HG02610 (cell line): ENCODE measurements at regions not wholly inside any gene's neighbourhood (a gene's known extent, or its start where the extent isn't known, plus 50 kb on each side); places are given as distances from the start of the nearest gene placed in this dataset.
"Not testable (repeated sequence)": the region's sequence is repeated elsewhere in the genome, so short reads cannot be mapped to it uniquely, and the experiment has no call there.

ENCODE experiments used
- ATAC-seq: cut with Tn5 transposase; IDR thresholded peaks from one replicate; pipeline ENCODE4 v1.9.1; 2021; ENCODE audit warnings: mild to moderate bottlenecking, moderate library complexity; ENCODE audit not compliant: unreplicated experiment

- no peak for ATAC-seq
These were observed 447.9 kb upstream of the TMEM132C start for GRCh38 chr12:127819056-127819455.

GRCh38 chr12:127820271-127820670 is 446.7 kb upstream of the TMEM132C start:
- no peak for ATAC-seq

GRCh38 chr12:127820846-127821245 is 446.1 kb upstream of the TMEM132C start:
- no peak for ATAC-seq

GRCh38 chr12:127822809-127823411 is 444.1 kb upstream of the TMEM132C start:
- ATAC-seq, result no peak

GRCh38 chr12:127823801-127824200 is 443.2 kb upstream of the TMEM132C start:
- no peak for ATAC-seq

- ATAC-seq, result no peak
These were observed 437.5 kb upstream of the TMEM132C start for GRCh38 chr12:127829281-127830064.

- ATAC-seq, result no peak
These were observed 436.9 kb upstream of the TMEM132C start for GRCh38 chr12:127830065-127830460.

- ATAC-seq, result no peak
These were observed 436.2 kb upstream of the TMEM132C start for GRCh38 chr12:127830730-127831129.

- ATAC-seq, result no peak
These were observed 434.8 kb upstream of the TMEM132C start for GRCh38 chr12:127832172-127832571.

GRCh38 chr12:127836802-127837201 is 430.2 kb upstream of the TMEM132C start:
- ATAC-seq, result not testable (repeated sequence)

- no peak for ATAC-seq
These were observed 409.3 kb upstream of the TMEM132C start for GRCh38 chr12:127857661-127858060.

- ATAC-seq, result no peak
These were observed 406.4 kb upstream of the TMEM132C start for GRCh38 chr12:127860536-127860935.

GRCh38 chr12:127861406-127861805 is 405.6 kb upstream of the TMEM132C start:
- ATAC-seq, result no peak

- ATAC-seq, result no peak
These were observed 393.7 kb upstream of the TMEM132C start for GRCh38 chr12:127873306-127873705.

GRCh38 chr12:127881371-127882140 is 385.4 kb upstream of the TMEM132C start:
- ATAC-seq, result no peak

- ATAC-seq, result no peak
These were observed 384.0 kb upstream of the TMEM132C start for GRCh38 chr12:127883013-127883412.

GRCh38 chr12:127885954-127886750 is 380.8 kb upstream of the TMEM132C start:
- ATAC-seq, result no peak

- ATAC-seq, result no peak
These were observed 380.1 kb upstream of the TMEM132C start for GRCh38 chr12:127886827-127887226.

- no peak for ATAC-seq
These were observed 377.8 kb upstream of the TMEM132C start for GRCh38 chr12:127888943-127889719.
